Brain microvascular endothelial cell (primary cell): ENCODE measurements at regions not wholly inside any gene's neighbourhood (a gene's known extent, or its start where the extent isn't known, plus 50 kb on each side); places are given as distances from the start of the nearest gene placed in this dataset.

Experiments
- DNase-seq: peaks from one replicate; pipeline ENCODE4 v3.0.0-alpha.2; 2020
- H3K27ac ChIP-seq: fragments of 250-450 bp; sonication (Bioruptor Pico); 2 replicates; pipeline ENCODE4 v1.5.1; 2020; ENCODE audit warnings: mild to moderate bottlenecking, moderate library complexity
- H3K27me3 ChIP-seq: fragments of 250-450 bp; sonication (Bioruptor Pico); replicated peaks from 2 replicates; pipeline ENCODE4 v1.5.1; 2020; ENCODE audit warnings: mild to moderate bottlenecking
- H3K36me3 ChIP-seq: fragments of 250-450 bp; sonication (Bioruptor Pico); replicated peaks from 2 replicates; pipeline ENCODE4 v1.5.1; 2020; ENCODE audit warnings: mild to moderate bottlenecking
- H3K4me3 ChIP-seq: 2 replicates; pipeline ENCODE4 v1.5.1; 2011; ENCODE audit warnings: low read depth, mild to moderate bottlenecking, control low read depth, low read length, moderate library complexity
- CTCF ChIP-seq: IDR thresholded peaks from 2 replicates; pipeline ENCODE4 v1.5.1; 2011; ENCODE audit warnings: low read depth, mild to moderate bottlenecking, moderate library complexity, low read length, control low read depth, inconsistent platforms; ENCODE audit errors: missing control alignments
- in situ Hi-C: cut with HindIII; loops from 2 replicates; pipeline ENCODE4 v1.10.0; 2017; ENCODE audit warnings: low sequenced_read_pairs, low pct_ligation_motif_present

DNA sequence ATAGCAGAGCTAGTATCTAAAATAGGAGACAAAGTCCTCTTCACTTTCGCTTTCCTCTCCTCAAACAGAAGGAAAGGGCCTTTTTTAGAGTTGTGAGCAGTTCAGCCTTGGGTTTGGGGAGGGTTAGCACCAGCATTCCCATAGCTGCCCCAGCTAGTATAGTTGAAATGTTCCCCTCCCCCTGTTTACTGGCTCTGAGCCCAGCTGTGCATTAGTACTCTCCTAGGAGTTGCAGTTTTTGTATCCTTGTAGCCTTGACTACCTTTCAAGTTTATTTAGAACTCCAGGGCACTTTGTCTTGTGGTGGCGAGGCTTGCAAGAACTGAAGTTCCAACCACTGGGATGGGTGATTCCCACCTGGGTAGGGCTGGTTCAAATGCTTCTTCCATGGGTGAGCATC, 245.1 kb upstream of the NAALADL2 start:
- peak; percentile 4 for DNase-seq
- TF ChIP-seq CTCF, result no peak
- Histone ChIP-seq H3K36me3 (no peaks in the 10 kb centered on the region), H3K4me3 (no peak overlapping the region), H3K27me3 (no peaks in the 10 kb centered on the region), H3K27ac (no peak overlapping the region)
- in situ Hi-C loops, result no loop called here

DNA sequence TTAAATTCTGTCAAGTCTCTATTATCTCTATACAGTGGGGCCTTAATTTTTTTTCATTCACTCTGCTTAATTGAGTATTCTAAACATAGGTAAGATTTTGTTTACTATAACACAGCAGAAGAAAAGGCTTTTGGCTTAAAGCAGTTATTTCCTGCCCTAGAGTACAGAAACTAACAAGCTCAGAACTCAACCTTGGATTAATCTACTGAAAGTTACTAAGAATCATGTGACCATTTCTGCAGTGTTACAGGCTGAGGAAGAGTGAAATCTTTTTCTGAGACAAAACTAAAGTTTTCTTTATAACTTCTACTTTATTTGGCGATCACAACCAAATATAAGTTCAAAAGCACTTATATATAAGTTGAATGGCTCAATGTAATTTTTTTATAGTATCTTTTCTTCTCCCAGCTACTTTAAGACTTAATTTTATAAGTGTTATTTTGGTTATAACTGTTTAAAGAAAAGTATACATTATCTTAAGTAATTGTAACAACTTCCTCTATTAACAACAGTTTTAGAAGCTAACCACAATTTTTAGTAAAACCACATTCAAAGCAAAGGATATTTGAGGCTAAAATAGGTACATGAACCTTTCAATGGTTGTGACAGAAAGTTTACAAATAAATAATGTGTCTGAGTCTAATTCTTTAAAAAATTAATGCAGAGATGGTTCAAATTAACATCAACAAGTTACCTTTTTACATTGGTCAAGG, 240.6 kb upstream of the NAALADL2 start:
- no peak for DNase-seq
- Histone ChIP-seq H3K36me3 (no peaks in the 10 kb centered on the region), H3K4me3 (no peak overlapping the region), H3K27ac (no peak overlapping the region), H3K27me3 (no peaks in the 10 kb centered on the region)
- in situ Hi-C loops, result no loop called here
- TF ChIP-seq CTCF, result no peak

- H3K4me3 ChIP-seq, result no peak overlapping the region
- TF ChIP-seq CTCF, result no peak
- no peaks in the 10 kb centered on the region for H3K36me3 ChIP-seq
- no peak overlapping the region for H3K27ac ChIP-seq
- no peak for DNase-seq
- H3K27me3 ChIP-seq, result no peaks in the 10 kb centered on the region
- in situ Hi-C loops, result no loop called here
Measured at GRCh38 chr3:174619239-174619638, 239.9 kb upstream of the NAALADL2 start.

- no peaks in the 10 kb centered on the region for H3K36me3 ChIP-seq
Measured at GRCh38 chr3:174620138-174620537, 239.0 kb upstream of the NAALADL2 start.

DNA sequence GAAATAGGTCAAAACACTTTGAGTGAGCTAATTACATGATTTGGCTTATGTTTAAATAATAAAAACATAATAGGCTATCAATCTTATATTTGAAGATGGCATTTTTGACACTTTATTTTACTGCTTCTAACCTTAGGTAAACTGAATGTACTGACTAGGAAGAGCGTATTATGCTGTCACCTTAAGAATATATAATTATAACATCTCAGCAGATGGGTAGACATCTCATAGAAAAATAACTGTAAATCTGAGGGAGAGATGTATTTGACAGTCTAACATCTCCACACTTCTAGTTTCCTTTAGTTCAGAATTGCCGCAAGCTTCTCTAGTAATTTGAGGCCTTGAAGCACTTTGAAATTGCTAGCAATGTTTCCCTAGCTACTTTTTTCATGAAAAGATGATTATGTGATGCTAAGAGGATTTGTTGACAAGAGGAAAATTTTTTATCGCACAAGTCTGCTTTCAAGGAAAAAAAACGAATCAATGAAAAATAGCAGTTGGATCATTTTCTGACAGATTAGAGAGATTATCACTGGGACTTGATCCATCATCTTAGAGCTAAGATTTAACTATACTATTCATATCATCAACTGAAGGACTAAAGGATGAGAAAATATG, 238.2 kb upstream of the NAALADL2 start:
- no peaks in the 10 kb centered on the region for H3K36me3 ChIP-seq
- no peak for DNase-seq
- no peak overlapping the region for H3K4me3 ChIP-seq
- no peak overlapping the region for H3K27ac ChIP-seq
- in situ Hi-C loops, result no loop called here
- TF ChIP-seq CTCF, result no peak
- H3K27me3 ChIP-seq, result no peaks in the 10 kb centered on the region

More at GRCh38 chr3:174620138-174620537, 239.0 kb upstream of the NAALADL2 start:
- DNase-seq, result no peak
- Histone ChIP-seq H3K4me3 (no peak overlapping the region), H3K27me3 (no peaks in the 10 kb centered on the region), H3K27ac (no peak overlapping the region)
- peak; percentile 37 for TF ChIP-seq CTCF
- in situ Hi-C loops, result no loop called here

DNA sequence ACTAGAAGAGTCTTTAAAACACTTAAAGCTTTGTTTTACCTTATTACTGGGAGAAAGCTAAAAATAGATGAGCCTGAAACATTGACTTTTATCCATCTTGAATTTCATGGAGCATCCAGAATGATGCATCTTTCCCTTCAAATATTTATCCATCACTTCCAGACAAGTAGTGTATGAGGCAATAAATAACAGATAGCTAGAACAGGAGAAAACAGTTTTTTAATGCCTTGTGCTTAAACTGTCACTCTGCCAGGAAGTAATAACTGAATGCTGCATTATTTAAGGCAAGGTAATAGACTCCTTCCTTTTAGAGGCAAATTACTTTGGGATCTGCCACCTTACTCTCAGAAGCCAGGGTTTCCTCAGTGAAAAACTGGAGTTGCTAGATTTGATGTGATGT, 225.8 kb upstream of the NAALADL2 start:
- H3K27me3 ChIP-seq, result no peaks in the 10 kb centered on the region
- H3K4me3 ChIP-seq, result no peak overlapping the region
- no peaks in the 10 kb centered on the region for H3K36me3 ChIP-seq
- H3K27ac ChIP-seq, result no peak overlapping the region
- no peak for DNase-seq
- in situ Hi-C loops, result no loop called here
- no peak for TF ChIP-seq CTCF
